ENCODE measurements at regions not wholly inside any gene's neighbourhood (a gene's known extent, or its start where the extent isn't known, plus 50 kb on each side); places are given as distances from the start of the nearest gene placed in this dataset.

- no peak overlapping the region for H3T11ph ChIP-seq (ENCODE audit: low read length)
- H3K14ac ChIP-seq (ENCODE audit: insufficient read depth, low read length): no peak overlapping the region
- H2BK15ac ChIP-seq (ENCODE audit: low read depth, low read length): no peak overlapping the region
- H2AFZ ChIP-seq (ENCODE audit: low read length): no peak overlapping the region
- H4K5ac ChIP-seq (ENCODE audit: insufficient read length, low read depth, low read length): no peak overlapping the region
- H3K9me3 Mint-ChIP-seq: peaks cover 67 to 73% of the 10 kb centered on the region in 2 experiments
- no peaks in the 10 kb centered on the region for H3K27me3 Mint-ChIP-seq (ENCODE audit: low read depth)
- no peak overlapping the region for H3K4ac ChIP-seq (ENCODE audit: low read depth, low read length)
- DNase-seq: no peak
- H3K79me2 ChIP-seq (ENCODE audit: insufficient read depth, low read length): no peaks in the 10 kb centered on the region
- no peak overlapping the region for H3K4me2 ChIP-seq (ENCODE audit: insufficient read depth, insufficient read length, low read length)
- no peak overlapping the region for H3K56ac ChIP-seq (ENCODE audit: insufficient read length, low read depth, low read length)
- H3K4me3 Mint-ChIP-seq: no peak overlapping the region; a peak in 1 of 5 replicates
- H3K4me1 Mint-ChIP-seq: peaks cover 0 to 3% of the 10 kb centered on the region in 2 experiments; a peak in 2 of 4 replicates
- H4K91ac ChIP-seq (ENCODE audit: insufficient read length, low read depth, low read length): no peak overlapping the region
- H3K27me3 ChIP-seq (ENCODE audit: insufficient read depth, low read length): no peaks in the 10 kb centered on the region
- no peak overlapping the region for H3K9ac ChIP-seq (ENCODE audit: extremely low read depth, insufficient read length, low read length)
- H2BK20ac ChIP-seq (ENCODE audit: low read depth, low read length, poor library complexity, severe bottlenecking): no peak overlapping the region
- H2BK12ac ChIP-seq (ENCODE audit: insufficient read length, low read depth, low read length): no peak overlapping the region
- no peaks in the 10 kb centered on the region for H3K4me1 ChIP-seq (ENCODE audit: insufficient read depth, low read length)
- no peaks in the 10 kb centered on the region for H3K23me2 ChIP-seq (ENCODE audit: insufficient read length, low read depth, low read length, poor library complexity, severe bottlenecking)
- WGBS (ENCODE audit: extremely low coverage, insufficient read length, low lambda C conversion rate): no CpG with 5 or more reads among the region's 6 CpGs
- no peak overlapping the region; a peak in 1 of 7 replicates for H3K27ac Mint-ChIP-seq
- H3K9me3 ChIP-seq (ENCODE audit: control insufficient read depth, low read depth, low read length): no peaks in the 10 kb centered on the region
- peaks cover 0 to 6% (median 3%) of the 10 kb centered on the region in 3 experiments; a peak in 2 of 7 replicates for H3K36me3 Mint-ChIP-seq (ENCODE audit: insufficient read depth in 1 of 3, low read depth in 3 of 3)
- TF ChIP-seq, protein P1, sequence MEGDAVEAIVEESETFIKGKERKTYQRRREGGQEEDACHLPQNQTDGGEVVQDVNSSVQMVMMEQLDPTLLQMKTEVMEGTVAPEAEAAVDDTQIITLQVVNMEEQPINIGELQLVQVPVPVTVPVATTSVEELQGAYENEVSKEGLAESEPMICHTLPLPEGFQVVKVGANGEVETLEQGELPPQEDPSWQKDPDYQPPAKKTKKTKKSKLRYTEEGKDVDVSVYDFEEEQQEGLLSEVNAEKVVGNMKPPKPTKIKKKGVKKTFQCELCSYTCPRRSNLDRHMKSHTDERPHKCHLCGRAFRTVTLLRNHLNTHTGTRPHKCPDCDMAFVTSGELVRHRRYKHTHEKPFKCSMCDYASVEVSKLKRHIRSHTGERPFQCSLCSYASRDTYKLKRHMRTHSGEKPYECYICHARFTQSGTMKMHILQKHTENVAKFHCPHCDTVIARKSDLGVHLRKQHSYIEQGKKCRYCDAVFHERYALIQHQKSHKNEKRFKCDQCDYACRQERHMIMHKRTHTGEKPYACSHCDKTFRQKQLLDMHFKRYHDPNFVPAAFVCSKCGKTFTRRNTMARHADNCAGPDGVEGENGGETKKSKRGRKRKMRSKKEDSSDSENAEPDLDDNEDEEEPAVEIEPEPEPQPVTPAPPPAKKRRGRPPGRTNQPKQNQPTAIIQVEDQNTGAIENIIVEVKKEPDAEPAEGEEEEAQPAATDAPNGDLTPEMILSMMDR (conservative IDR thresholded peaks at IDR 0.05): no peak
- no peak overlapping the region for H4K8ac ChIP-seq (replicated peaks; ENCODE audit: insufficient read length, low read depth, low read length)
- no peak overlapping the region for H3K18ac ChIP-seq (ENCODE audit: insufficient read length, low read depth, low read length)
- no peak overlapping the region for H3K27ac ChIP-seq (ENCODE audit: insufficient read length, low read depth, low read length)
- H2AK5ac ChIP-seq (ENCODE audit: insufficient read length, low read length): no peak overlapping the region
- H2BK5ac ChIP-seq (ENCODE audit: insufficient read length, low read length): no peak overlapping the region
- no peak overlapping the region for H3K23ac ChIP-seq (ENCODE audit: insufficient read length, low read depth, low read length)
- no peaks in the 10 kb centered on the region for H3K79me1 ChIP-seq (ENCODE audit: insufficient read depth, low read depth, low read length, poor library complexity, severe bottlenecking)
- no peak overlapping the region for H2BK120ac ChIP-seq (ENCODE audit: low read depth, low read length, poor library complexity, severe bottlenecking)
- no peaks in the 10 kb centered on the region for H4K20me1 ChIP-seq (ENCODE audit: control insufficient read depth, insufficient read depth, insufficient read length)
These were observed 436.4 kb downstream of the BCOR start for GRCh38 chrX:39661116-39661907.

All from H9 (cell line).